Choroid plexus epithelial cell (primary cell): ENCODE measurements at regions not wholly inside any gene's neighbourhood (a gene's known extent, or its start where the extent isn't known, plus 50 kb on each side); places are given as distances from the start of the nearest gene placed in this dataset.
A peak's percentile ranks its signal among the peaks of the same experiment; 100 is the strongest.

Source experiments
- DNase-seq: peaks from one replicate; pipeline ENCODE4 v3.0.0-alpha.2; 2010; ENCODE audit warnings: low read depth
- H3K4me3 ChIP-seq: 2 replicates; pipeline ENCODE4 v1.5.1; 2011; ENCODE audit warnings: low read depth, mild to moderate bottlenecking, control low read depth, low read length, moderate library complexity
- TF ChIP-seq, protein P1 (sequence below): conservative IDR thresholded peaks from 2 replicates; pipeline ENCODE4 v1.5.1; 2011; ENCODE audit warnings: low read depth, mild to moderate bottlenecking, control low read depth, inconsistent platforms, low read length, moderate library complexity

DNA sequence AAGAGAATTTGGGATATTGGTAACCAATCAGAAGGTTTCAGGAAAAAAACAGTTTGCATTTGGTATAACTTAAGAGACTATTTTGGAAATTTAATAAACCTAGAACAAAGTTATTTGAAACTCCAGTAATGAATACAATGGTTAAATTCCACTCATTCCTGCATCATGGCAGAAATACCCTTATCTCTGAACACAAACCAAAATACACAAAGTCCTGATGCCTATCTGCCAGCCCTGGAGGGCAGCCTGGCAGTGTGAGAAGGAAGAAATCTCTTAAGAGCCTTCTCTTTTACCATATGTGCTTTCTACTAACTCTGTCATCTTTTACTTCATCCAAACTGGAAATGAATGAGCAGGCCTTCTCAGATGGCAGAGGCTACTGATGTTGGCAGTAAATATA is 147.1 kb upstream of the LYZL1 start:
- no peak overlapping the region for H3K4me3 ChIP-seq
- TF ChIP-seq, protein P1, sequence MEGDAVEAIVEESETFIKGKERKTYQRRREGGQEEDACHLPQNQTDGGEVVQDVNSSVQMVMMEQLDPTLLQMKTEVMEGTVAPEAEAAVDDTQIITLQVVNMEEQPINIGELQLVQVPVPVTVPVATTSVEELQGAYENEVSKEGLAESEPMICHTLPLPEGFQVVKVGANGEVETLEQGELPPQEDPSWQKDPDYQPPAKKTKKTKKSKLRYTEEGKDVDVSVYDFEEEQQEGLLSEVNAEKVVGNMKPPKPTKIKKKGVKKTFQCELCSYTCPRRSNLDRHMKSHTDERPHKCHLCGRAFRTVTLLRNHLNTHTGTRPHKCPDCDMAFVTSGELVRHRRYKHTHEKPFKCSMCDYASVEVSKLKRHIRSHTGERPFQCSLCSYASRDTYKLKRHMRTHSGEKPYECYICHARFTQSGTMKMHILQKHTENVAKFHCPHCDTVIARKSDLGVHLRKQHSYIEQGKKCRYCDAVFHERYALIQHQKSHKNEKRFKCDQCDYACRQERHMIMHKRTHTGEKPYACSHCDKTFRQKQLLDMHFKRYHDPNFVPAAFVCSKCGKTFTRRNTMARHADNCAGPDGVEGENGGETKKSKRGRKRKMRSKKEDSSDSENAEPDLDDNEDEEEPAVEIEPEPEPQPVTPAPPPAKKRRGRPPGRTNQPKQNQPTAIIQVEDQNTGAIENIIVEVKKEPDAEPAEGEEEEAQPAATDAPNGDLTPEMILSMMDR = no peak
- no peak for DNase-seq

DNA sequence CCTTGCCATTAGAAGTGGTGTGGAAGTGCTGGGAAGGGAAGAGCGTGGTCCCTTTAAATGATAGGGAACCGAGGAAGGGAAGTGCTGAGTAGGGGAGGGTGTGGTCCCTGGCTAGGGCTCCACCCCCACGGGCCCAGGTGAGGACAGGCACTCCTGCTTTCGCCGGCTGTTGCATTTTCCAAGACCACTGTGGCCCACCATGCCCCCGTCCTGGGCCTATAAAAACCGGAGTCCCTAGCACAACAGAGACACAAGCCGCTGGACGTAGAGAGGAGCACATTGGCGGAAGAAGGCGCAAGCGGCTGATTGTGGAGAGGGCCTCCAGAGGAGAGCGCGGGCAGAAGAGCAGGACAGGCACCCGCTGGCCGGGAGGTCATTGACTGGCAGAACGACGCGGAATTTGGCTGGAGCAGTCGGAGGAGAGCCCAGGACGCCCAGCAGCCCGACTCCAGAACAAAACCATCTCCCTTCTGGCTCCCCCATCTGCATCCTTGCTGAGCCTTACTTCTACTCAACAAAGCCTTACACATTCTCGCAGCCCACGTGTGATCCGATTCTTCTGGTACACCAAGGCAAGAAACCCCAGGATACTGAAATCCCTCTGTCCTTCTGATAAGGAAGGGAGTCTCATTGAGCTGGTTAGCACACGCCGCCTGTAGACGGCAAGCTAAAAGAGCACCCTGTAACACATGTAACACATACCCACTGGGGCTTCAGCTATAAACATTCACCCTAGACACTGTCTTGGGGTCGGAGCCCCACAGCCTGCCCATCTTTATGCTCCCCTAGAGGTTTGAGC is 146.2 kb upstream of the LYZL1 start:
- TF ChIP-seq, protein P1 = no peak
- H3K4me3 ChIP-seq = no peak overlapping the region
- DNase-seq = no peak

DNA sequence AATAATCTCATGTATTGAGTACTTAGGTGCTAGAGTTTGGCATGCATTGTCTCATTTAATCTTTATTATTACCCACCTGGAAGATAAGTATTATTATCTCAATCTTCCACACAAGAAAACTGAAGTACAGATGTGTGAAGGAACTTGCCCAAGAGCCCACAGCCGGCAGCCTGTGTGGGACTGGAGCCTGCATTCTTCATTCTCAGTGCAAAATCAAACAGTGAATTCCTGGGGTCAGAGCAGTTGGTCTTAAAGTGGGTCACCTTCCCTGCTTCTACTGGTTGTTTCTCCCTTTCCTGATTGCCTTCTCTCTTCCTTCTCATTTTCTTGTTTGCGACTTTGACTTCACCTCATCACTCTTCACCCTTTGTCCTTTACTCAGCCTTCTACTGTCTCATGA is 144.7 kb upstream of the LYZL1 start:
- DNase-seq = peak; percentile 50
- TF ChIP-seq, protein P1 = no peak
- no peak overlapping the region for H3K4me3 ChIP-seq

DNA sequence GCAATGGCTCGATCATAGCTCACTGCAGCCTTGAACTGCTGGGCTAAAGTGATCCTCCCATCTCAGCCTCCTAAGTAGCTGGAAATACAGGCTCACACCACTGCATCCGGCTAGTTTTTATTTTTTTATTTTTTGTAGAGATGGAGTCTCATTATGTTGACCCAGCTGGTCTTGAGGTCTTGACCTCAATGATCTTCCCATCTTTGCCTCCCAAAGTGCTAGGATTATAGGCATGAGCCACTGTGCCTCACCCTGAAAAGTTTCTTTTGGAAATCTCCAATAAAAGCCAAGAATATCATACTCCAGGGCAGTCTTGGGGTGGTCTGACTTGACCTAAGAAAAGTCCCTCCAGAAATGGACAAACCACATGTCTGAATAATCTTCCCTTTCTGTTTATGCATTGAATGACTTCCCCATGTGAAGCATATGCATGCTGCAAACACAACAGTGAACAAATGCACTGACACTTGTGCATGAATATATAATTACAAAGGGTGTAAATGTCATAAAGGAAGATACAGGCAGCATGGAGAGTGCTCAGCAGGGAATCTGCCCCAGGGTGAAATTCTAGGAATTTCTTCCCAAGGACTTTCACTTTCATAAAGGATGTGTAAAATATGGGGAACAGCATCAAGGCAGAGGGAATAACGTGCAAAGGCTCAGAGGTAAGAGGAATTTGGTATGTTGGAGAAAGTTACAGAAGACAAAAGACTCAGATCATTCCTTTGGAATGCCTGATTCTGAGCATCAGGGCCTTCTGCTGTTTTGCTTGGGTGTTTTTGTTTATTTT is 142.4 kb upstream of the LYZL1 start:
- DNase-seq = no peak
- no peak overlapping the region for H3K4me3 ChIP-seq
- TF ChIP-seq, protein P1 = no peak

DNA sequence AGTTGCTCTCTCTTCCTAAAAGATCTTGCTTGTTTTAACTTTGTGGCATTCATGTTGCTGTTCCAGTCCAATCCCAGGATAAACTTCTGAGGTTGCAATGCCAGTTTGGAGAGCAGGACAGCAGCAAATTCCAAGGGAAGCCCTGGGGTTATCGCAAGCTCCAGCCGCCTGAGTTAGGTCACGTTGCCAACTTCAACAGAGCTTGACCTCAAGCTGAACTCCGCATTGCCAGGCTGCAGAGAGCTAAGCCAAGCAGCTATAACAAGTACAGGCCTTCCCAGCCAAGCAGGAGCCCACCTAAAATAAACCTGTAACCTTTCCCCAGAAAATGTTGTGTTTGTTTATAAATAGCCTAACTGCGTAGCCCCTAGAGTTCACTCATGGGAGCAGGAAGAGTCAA is 138.9 kb upstream of the LYZL1 start:
- TF ChIP-seq, protein P1 = no peak
- no peak overlapping the region for H3K4me3 ChIP-seq
- peak; percentile 21 for DNase-seq

DNA sequence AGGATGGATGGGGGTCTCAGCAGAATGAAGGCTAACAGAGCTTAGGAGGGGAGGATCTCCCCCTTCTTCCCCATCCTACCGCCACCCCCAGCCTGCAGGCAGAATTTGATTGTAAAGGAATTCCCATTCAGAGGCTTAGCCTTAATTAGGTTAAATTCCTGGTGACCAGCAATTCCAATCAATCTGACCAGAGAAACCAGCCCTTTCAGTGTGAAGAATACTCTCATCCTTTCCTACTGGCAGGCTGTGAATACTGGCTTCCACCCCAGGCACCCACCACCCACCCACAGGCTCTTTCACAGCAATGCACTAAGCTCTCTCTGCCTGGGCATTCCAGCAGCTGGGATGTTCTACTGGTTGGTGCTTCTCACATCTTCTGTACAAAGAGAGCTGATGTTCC is 137.9 kb upstream of the LYZL1 start:
- H3K4me3 ChIP-seq = no peak overlapping the region
- DNase-seq = no peak
- TF ChIP-seq, protein P1 = no peak

DNA sequence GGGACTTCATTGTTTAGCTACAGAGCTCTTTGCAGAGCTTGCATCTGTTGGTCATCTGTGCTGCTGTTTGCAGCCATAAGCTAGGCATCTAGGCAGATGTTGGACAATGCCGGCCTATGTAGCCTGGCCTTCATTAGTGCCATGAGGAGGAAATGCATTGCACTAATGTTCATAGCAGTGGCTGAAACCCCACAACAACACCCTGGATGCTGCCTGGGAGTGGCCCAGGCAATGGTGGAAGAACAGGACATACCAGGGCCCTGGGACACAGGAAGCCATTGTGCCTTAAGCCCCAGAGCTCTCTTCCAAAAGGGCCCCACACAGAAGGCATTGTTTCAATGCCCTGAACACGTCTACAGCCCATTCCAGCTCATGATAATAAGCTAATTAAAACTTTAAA is 131.5 kb upstream of the LYZL1 start:
- DNase-seq = no peak
- no peak overlapping the region for H3K4me3 ChIP-seq
- TF ChIP-seq, protein P1 = no peak
